ENCODE measurements at regions not wholly inside any gene's neighbourhood (a gene's known extent, or its start where the extent isn't known, plus 50 kb on each side); places are given as distances from the start of the nearest gene placed in this dataset.

- H3K4me2 ChIP-seq (ENCODE audit: low read depth, low read length): no peak overlapping the region
- H3K9ac ChIP-seq (ENCODE audit: insufficient read depth, low read depth, low read length): no peak overlapping the region
- H3K4me1 ChIP-seq (ENCODE audit: insufficient read depth, low read length): no peaks in the 10 kb centered on the region
- CTCF ChIA-PET (ENCODE audit: low intra/inter-chr PET ratio, low total read pairs): no interaction called here
- no peak overlapping the region for H2AFZ ChIP-seq (ENCODE audit: low read length)
- no peak overlapping the region for H3K4me3 ChIP-seq (replicated peaks in 1 of 3; ENCODE audit: insufficient read depth in 1 of 3, low read depth in 2 of 3, low read length in 3 of 3)
- TF ChIP-seq ZNF224 (CRISPR knock-in tag; IDR thresholded peaks at IDR 0.05): no peak
- TF ChIP-seq MNT (IDR thresholded peaks at IDR 0.05): no peak
- no peak for TF ChIP-seq ZNF746 (CRISPR knock-in tag; IDR thresholded peaks at IDR 0.05)
- no peak for TF ChIP-seq SRSF4 (IDR thresholded peaks at IDR 0.05; ENCODE audit: low read depth, low read length, poor library complexity, severe bottlenecking)
- no peak for TF ChIP-seq ZBTB3 (CRISPR knock-in tag; IDR thresholded peaks at IDR 0.05; ENCODE audit: borderline replicate concordance, low read depth)
- no peak for TF ChIP-seq ZNF709 (CRISPR knock-in tag; IDR thresholded peaks at IDR 0.05)
- TF ChIP-seq ZNF18 (CRISPR knock-in tag; IDR thresholded peaks at IDR 0.05; ENCODE audit: insufficient replicate concordance): no peak
- TF ChIP-seq ZNF251 (CRISPR knock-in tag; IDR thresholded peaks at IDR 0.05): no peak
- no peak for TF ChIP-seq ZNF737 (CRISPR knock-in tag; IDR thresholded peaks at IDR 0.05; ENCODE audit: borderline replicate concordance)
- no peak for TF ChIP-seq MAFK (conservative IDR thresholded peaks at IDR 0.05 in 1 of 2, IDR thresholded peaks at IDR 0.05 in 1 of 2; ENCODE audit: low read length in 2 of 2)
- no peak for TF ChIP-seq CCAR2 (optimal IDR thresholded peaks at IDR 0.05; ENCODE audit: low read depth, low read length)
- TF ChIP-seq ZNF253 (CRISPR knock-in tag; IDR thresholded peaks at IDR 0.05; ENCODE audit: borderline replicate concordance): no peak
- no peak for TF ChIP-seq SUZ12 (IDR thresholded peaks at IDR 0.05; ENCODE audit: low read depth, low read length)
- no peak for TF ChIP-seq ZNF264 (CRISPR knock-in tag; IDR thresholded peaks at IDR 0.05)
- no peak for TF ChIP-seq ZNF225 (CRISPR knock-in tag; IDR thresholded peaks at IDR 0.05)
- TF ChIP-seq SIN3A (IDR thresholded peaks at IDR 0.05; ENCODE audit: borderline replicate concordance, low read depth, low read length): no peak
- no peak for TF ChIP-seq SCMH1 (CRISPR knock-in tag; IDR thresholded peaks at IDR 0.05; ENCODE audit: borderline replicate concordance)
- intact Hi-C loops (cut with micrococcal nuclease; ENCODE audit: unreplicated experiment): no loop called here
- POLR2A ChIA-PET: no interaction called here
- FAIRE-seq (no peak), ATAC-seq (no peak), DNase-seq (ENCODE audit: low spot score) (no peak)
- no TSS peak for BruUV-seq (replicated peaks)
- no peaks in the 10 kb centered on the region for H3K9me3 ChIP-seq (ENCODE audit: low read length)
- in situ Hi-C loops (cut with HindIII; ENCODE audit: extremely low pct_ligation_motif_present, low pct_unique_long_range_greater_than_20kb): no loop called here
- no peaks in the 10 kb centered on the region for H3K79me2 ChIP-seq (ENCODE audit: insufficient read depth, low read length)
- H3K27me3 ChIP-seq (ENCODE audit: control insufficient read depth in 1 of 2, insufficient read depth in 2 of 2, low read length in 2 of 2): no peaks in the 10 kb centered on the region; a peak in 1 of 5 replicates
- 12% methylated on average over 7 of the region's 7 CpGs for WGBS (ENCODE audit: low lambda C conversion rate)
- H3K27ac ChIP-seq (ENCODE audit: extremely low read length, insufficient read depth, low read length): no peak overlapping the region
- no peaks in the 10 kb centered on the region for H4K20me1 ChIP-seq (ENCODE audit: insufficient read depth, low read length)
- no peaks in the 10 kb centered on the region for H3K36me3 ChIP-seq (replicated peaks in 1 of 2; ENCODE audit: control insufficient read depth in 1 of 2, insufficient read depth in 2 of 2, low read length in 2 of 2)
These were observed 66.9 kb upstream of the TENM4 start for GRCh38 chr11:79507706-79508105.
